LNCAP (cell line): ENCODE measurements at regions not wholly inside any gene's neighbourhood (a gene's known extent, or its start where the extent isn't known, plus 50 kb on each side); places are given as distances from the start of the nearest gene placed in this dataset.

Source experiments
- TF ChIP-seq, protein P1 (sequence below): fragments of 450-650 bp; IDR thresholded peaks from 2 replicates; pipeline ENCODE4 v1.5.1; 2017; ENCODE audit warnings: mild to moderate bottlenecking

DNA sequence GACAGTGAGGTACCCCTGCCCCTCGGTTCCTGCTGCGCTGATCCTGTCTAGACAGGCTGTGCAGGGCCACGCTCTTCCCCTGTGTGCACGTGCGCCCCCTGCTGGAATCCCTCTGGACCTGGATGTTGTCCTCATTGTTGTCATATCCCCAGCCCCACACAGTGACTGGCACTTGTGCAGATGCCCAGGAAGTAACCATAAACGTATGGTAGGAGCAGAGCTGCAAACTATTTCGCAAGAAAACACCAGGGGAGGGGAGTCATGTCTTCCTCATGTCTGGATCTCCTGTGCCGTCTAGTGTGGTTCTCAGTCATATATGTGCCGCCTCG, 114.7 kb downstream of the CRYBB2 start:
- TF ChIP-seq, protein P1, sequence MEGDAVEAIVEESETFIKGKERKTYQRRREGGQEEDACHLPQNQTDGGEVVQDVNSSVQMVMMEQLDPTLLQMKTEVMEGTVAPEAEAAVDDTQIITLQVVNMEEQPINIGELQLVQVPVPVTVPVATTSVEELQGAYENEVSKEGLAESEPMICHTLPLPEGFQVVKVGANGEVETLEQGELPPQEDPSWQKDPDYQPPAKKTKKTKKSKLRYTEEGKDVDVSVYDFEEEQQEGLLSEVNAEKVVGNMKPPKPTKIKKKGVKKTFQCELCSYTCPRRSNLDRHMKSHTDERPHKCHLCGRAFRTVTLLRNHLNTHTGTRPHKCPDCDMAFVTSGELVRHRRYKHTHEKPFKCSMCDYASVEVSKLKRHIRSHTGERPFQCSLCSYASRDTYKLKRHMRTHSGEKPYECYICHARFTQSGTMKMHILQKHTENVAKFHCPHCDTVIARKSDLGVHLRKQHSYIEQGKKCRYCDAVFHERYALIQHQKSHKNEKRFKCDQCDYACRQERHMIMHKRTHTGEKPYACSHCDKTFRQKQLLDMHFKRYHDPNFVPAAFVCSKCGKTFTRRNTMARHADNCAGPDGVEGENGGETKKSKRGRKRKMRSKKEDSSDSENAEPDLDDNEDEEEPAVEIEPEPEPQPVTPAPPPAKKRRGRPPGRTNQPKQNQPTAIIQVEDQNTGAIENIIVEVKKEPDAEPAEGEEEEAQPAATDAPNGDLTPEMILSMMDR, result peak; percentile 68

DNA sequence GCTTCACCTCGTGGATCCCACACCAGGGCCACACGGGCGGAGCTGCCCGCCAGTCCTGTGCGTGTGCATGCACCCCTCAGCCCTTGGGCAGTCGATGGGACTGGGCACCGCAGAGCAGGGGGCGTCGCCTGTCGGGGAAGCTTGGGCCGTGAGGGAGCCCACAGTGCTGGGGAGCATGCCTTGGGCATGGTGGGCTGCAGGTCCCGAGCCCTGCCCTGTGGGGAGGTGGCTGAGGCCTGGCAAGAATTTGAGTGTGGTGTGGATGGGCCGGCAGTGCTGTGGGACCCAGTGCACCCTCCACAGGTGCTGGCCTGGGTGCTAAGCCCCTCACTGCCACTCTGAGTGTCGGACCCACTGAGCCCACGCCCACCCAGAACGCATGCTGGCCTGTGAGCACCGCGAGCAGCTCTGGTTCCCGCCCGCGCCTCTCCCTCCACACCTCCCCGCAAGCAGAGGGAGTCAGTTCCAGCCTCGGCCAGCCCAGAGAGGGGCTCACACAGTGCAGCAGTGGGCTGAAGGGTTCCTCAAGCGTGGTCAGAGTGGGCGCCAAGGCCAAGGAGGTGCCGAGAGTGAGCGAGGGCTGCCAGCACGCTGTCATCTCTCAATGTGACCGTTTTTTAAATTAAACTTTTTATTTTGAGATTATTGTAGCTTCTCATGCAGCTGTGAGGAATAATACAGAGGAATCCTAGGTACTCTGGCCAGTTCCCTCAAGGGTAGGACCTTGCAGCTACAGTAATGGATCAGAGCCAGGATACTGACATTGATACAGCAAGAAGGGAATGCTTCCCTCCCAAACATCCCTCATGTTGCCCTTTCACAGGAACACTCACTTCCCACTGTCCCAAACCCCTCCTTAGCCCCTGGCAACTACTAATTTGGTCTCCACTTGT, 127.7 kb downstream of the CRYBB2 start:
- TF ChIP-seq, protein P1, result no peak

DNA sequence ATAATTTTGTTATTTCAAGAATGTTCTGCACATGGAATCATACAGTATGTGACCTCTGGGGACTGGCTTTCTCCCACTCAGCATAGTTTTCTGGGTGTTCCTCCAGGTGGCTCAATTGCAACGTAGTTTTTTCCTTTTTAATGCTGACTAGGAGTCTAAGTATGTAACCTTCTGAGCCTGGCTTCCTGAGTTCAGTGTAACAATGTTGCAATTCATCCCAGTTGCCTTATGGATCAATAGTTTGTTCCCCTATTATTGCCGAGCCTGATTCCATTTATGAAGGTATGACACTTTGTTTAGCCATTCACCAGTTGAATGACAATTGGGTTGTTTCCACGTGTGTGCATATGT, 128.3 kb downstream of the CRYBB2 start:
- TF ChIP-seq, protein P1, result no peak

DNA sequence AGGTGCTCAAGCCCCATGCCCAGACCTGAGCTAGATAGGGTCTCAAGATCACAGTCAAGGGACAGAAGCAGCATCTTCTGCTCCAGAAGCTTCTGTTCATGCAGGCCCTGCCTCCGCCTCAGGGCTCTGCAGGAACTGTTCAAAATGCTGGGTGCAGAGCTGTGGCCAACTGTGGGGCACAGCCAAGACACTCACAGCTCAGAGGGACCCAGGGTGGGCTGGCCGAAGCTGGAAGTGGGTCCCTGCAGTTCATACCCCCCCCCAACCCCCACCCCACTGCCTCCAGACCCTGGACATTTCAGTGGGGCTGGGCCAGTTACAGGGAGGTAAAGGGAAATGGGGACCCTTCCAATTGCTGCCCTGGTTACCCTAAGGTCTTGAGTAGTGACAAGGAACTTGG, 129.0 kb downstream of the CRYBB2 start:
- TF ChIP-seq, protein P1, result no peak

DNA sequence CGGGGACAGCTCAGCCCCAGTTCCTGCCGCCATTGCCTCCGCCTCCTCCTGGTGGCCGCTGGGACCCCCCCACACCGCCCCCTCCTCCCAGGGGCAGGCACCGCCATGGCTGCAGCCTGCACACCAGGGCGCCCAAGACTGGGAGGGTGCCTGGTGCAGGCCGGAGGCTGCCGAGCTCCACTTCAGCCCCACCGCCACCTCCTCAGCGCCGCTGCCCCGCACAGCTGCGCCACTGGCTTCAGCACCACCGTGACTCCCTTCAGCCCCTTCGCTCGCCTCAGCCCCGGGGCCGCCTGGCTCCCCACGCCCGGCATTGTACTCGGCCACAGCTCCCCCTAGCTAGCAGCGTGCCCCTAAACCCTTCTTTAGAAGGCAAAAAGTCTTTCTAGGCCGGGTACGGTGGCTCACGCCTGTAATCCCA, 131.1 kb downstream of the CRYBB2 start:
- TF ChIP-seq, protein P1, result no peak

DNA sequence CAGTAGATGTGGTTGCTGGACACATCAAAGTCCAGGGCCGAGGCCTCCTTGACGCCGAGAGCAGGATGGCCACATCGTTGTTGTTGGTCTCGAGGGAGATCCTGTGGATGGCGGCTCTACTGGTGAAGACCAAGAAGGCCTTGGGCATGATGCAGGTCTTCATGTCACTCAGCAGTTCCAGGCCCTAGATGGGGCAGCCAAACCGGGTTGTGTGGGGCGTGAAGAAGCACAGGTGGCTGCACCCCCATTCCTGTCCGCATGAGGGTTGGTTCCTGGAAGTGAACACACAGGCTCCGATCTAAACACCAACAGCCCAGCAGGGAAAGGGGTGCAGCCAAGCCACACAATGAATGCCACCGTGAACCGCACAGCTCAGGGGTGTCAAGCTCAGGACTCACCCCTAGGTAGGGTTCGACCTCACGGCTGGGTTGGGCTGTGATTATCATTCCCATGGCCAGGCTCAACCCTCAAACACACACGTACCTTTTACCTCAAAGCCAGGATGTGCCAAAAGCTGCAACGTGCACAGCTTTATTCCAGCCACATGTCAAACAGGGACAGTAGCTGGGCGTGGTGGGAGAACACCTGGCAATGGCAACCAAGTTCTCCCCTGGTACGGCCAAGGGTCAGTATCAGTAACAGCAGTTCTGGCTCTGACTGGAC, 132.3 kb downstream of the CRYBB2 start:
- TF ChIP-seq, protein P1, result no peak

DNA sequence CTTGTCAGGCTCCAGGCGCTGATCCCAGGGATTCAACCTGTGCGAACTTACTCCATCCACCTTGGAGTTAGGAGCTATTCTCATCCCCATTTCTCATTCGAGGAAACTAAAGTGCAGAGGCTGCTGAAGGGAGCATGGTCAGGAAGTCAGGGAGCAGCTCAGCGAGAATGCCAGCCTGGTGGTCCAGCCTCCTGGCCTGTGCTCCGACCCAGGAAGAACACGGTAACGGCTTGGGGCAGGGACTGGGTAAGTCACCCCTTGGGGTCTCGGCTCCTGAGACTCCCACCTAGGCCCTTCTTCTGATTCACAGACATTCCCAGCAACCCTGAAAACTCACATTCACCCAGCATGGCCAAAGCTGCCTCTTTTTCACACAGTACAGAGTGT, 132.8 kb downstream of the CRYBB2 start:
- TF ChIP-seq, protein P1, result no peak
